GM23338 (cell line): ENCODE measurements at regions not wholly inside any gene's neighbourhood (a gene's known extent, or its start where the extent isn't known, plus 50 kb on each side); places are given as distances from the start of the nearest gene placed in this dataset.

Experiments used
- ATAC-seq: fragments of 200-7000 bp; cut with Tn5 transposase; 3 replicates; pipeline ENCODE4 v1.9.1; 2020
- DNase-seq: peaks from one replicate; pipeline ENCODE4 v3.0.0-alpha.2; 2015; ENCODE audit warnings: low spot score
- H2AFZ ChIP-seq: fragments of 200-600 bp; sonication (generic); 2 replicates; pipeline ENCODE4 v1.8.0; 2016; ENCODE audit warnings: antibody characterized with exemption, mild to moderate bottlenecking, moderate library complexity
- H3F3A ChIP-seq: fragments of 200-600 bp; sonication (generic); replicated peaks from 2 replicates; pipeline ENCODE4 v1.8.0; 2017; ENCODE audit warnings: antibody characterized with exemption, mixed run types, low read depth
- H3K27ac ChIP-seq: fragments of 200-600 bp; sonication (generic); 2 replicates; pipeline ENCODE4 v1.6.1; 2016; ENCODE audit warnings: low read depth
- H3K27me3 ChIP-seq: fragments of 200-600 bp; sonication (generic); 2 replicates; pipeline ENCODE4 v1.8.0; 2016; ENCODE audit warnings: mild to moderate bottlenecking, mixed run types, moderate library complexity; ENCODE audit not compliant: insufficient read depth
- H3K36me3 ChIP-seq: fragments of 200-600 bp; sonication (generic); 2 replicates; pipeline ENCODE4 v1.8.0; 2016; ENCODE audit warnings: mild to moderate bottlenecking; ENCODE audit not compliant: insufficient read depth
- H3K4me1 ChIP-seq: fragments of 200-600 bp; sonication (generic); 2 replicates; pipeline ENCODE4 v1.8.0; 2016; ENCODE audit warnings: mild to moderate bottlenecking, moderate library complexity; ENCODE audit not compliant: insufficient read depth
- H3K4me2 ChIP-seq: fragments of 200-600 bp; sonication (generic); 2 replicates; pipeline ENCODE4 v1.7.1; 2017; ENCODE audit warnings: mixed run types
- H3K4me3 ChIP-seq: fragments of 200-600 bp; sonication (generic); 2 replicates; pipeline ENCODE4 v1.6.1; 2016; ENCODE audit warnings: mixed run types
- H3K79me2 ChIP-seq: fragments of 200-600 bp; sonication (generic); replicated peaks from 2 replicates; pipeline ENCODE4 v1.8.0; 2017; ENCODE audit warnings: mild to moderate bottlenecking; ENCODE audit not compliant: insufficient read depth
- H3K9me2 ChIP-seq: fragments of 200-600 bp; sonication (generic); 2 replicates; pipeline ENCODE4 v1.8.0; 2017; ENCODE audit not compliant: insufficient read depth
- H4K20me1 ChIP-seq: fragments of 200-600 bp; sonication (generic); replicated peaks from 2 replicates; pipeline ENCODE4 v1.8.0; 2017; ENCODE audit warnings: mild to moderate bottlenecking; ENCODE audit not compliant: insufficient read depth
- H3K27ac Mint-ChIP-seq: 2 replicates; pipeline ENCODE4 v1.8.0; 2020; ENCODE audit warnings: inconsistent platforms, mild to moderate bottlenecking, moderate library complexity, mixed read lengths
- H3K27me3 Mint-ChIP-seq: 3 replicates; pipeline ENCODE4 v1.8.0; 2022; ENCODE audit warnings: low read depth, mild to moderate bottlenecking, moderate library complexity, mixed read lengths, inconsistent platforms; ENCODE audit not compliant: insufficient read depth, poor library complexity
- H3K36me3 Mint-ChIP-seq: 3 replicates; pipeline ENCODE4 v1.8.0; 2021; ENCODE audit warnings: low read depth, mild to moderate bottlenecking, inconsistent platforms, moderate library complexity, mixed read lengths
- H3K4me1 Mint-ChIP-seq: 3 replicates; pipeline ENCODE4 v1.8.0; 2020; ENCODE audit warnings: mild to moderate bottlenecking, inconsistent platforms, mixed read lengths
- H3K4me3 Mint-ChIP-seq: 3 replicates; pipeline ENCODE4 v1.8.0; 2021; ENCODE audit warnings: moderate library complexity, mild to moderate bottlenecking, inconsistent platforms, mixed read lengths
- H3K9me3 Mint-ChIP-seq: 3 replicates; pipeline ENCODE4 v1.8.0; 2020; ENCODE audit warnings: moderate library complexity, mild to moderate bottlenecking, inconsistent platforms, mixed read lengths
- CREB1 ChIP-seq: fragments of 250-450 bp; sonication (Bioruptor Pico); IDR thresholded peaks from 2 replicates; pipeline ENCODE4 v1.5.0; 2020; ENCODE audit warnings: low read depth, mild to moderate bottlenecking, moderate library complexity
- CTCF ChIP-seq, 2 experiments: fragments of 200-600 bp in 1 of 2; sonication (generic) in 1 of 2; conservative IDR thresholded peaks; 2 replicates each; pipeline versions ENCODE4 v1.5.1 to v1.6.1; 2016 to 2017; ENCODE audit warnings: antibody characterized with exemption in 2 of 2, low read depth in 2 of 2, mild to moderate bottlenecking in 2 of 2, moderate library complexity in 1 of 2
- EZH2 ChIP-seq: fragments of 200-600 bp; sonication (generic); IDR thresholded peaks from one replicate; pipeline ENCODE4 v1.8.0; 2017; ENCODE audit warnings: antibody characterized with exemption, mild to moderate bottlenecking, low read depth; ENCODE audit not compliant: unreplicated experiment
- JUNB ChIP-seq: IDR thresholded peaks from one replicate; pipeline ENCODE4 v1.6.1; 2016; ENCODE audit warnings: antibody characterized with exemption; ENCODE audit not compliant: unreplicated experiment
- NANOG ChIP-seq: IDR thresholded peaks from 2 replicates; pipeline ENCODE4 v1.6.1; 2016; ENCODE audit warnings: antibody characterized with exemption, borderline replicate concordance
- STAT1 ChIP-seq: IDR thresholded peaks from one replicate; pipeline ENCODE4 v1.6.1; 2016; ENCODE audit warnings: antibody characterized with exemption; ENCODE audit not compliant: unreplicated experiment
- TF ChIP-seq, protein P1 (sequence below): fragments of 250-450 bp; sonication (Bioruptor Pico); IDR thresholded peaks from 2 replicates; pipeline ENCODE4 v1.5.0; 2020; ENCODE audit warnings: mild to moderate bottlenecking, moderate library complexity

DNA sequence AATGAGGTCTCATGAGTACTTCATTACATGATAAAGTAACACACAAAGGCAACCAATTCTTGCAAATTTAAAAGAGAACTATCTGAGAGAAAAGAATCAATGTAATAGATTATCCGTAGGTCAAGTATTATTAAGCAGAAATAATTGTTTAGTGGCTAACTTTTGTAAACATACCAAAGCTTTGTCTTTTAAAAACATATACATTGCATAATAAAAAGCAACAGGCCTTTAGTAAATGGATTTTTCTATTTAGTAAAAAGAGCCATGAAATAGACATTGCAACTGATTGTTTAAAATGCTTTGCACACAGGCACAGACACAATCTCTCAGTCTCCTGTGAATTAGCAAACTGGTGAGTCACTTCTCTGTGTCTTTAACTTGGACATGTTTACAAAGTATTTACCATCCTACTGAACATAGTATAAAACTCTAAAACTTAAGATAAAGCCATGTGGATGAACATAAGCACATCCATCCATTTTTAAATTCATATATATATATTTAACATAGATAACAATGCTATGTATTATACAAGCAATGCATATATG is 518.7 kb upstream of the MGAT4C start:
- peaks cover 7% of the 10 kb centered on the region; the same call in 2 of the 3 replicates for H3K36me3 Mint-ChIP-seq

GRCh38 chr12:86772696-86773095 is 516.5 kb upstream of the MGAT4C start:
- no peaks in the 10 kb centered on the region for H3K27me3 Mint-ChIP-seq
- H3K4me2 ChIP-seq = no peak overlapping the region
- no peak overlapping the region for H3K4me3 Mint-ChIP-seq
- no peak overlapping the region for H2AFZ ChIP-seq
- H3K4me1 ChIP-seq = peaks cover 19% of the 10 kb centered on the region
- ATAC-seq = no peak
- H3K9me2 ChIP-seq = peaks cover 4% of the 10 kb centered on the region; the same call in 1 of the 2 replicates
- no peaks in the 10 kb centered on the region for H4K20me1 ChIP-seq
- H3K36me3 Mint-ChIP-seq = peaks cover 7% of the 10 kb centered on the region; the same call in 2 of the 3 replicates
- H3K4me3 ChIP-seq = no peak overlapping the region
- H3K9me3 Mint-ChIP-seq = peaks cover 2% of the 10 kb centered on the region; the same call in 1 of the 3 replicates
- H3K27ac ChIP-seq = no peak overlapping the region
- peaks cover 10% of the 10 kb centered on the region for H3K4me1 Mint-ChIP-seq
- no peaks in the 10 kb centered on the region for H3K79me2 ChIP-seq
- no peaks in the 10 kb centered on the region for H3K27me3 ChIP-seq
- no peak for DNase-seq
- H3K27ac Mint-ChIP-seq = no peak overlapping the region
- H3F3A ChIP-seq = no peaks in the 10 kb centered on the region
- H3K36me3 ChIP-seq = no peaks in the 10 kb centered on the region
- TF ChIP-seq JUNB (no peak), STAT1 (no peak), CTCF (conservative IDR thresholded peaks at IDR 0.05; ENCODE audit: low read depth in 2 of 2) (no peak)

More for the DNA sequence above, 518.7 kb upstream of the MGAT4C start:
- no peaks in the 10 kb centered on the region for H3K36me3 ChIP-seq
- H3K27me3 ChIP-seq = no peaks in the 10 kb centered on the region
- no peaks in the 10 kb centered on the region for H3F3A ChIP-seq
- ATAC-seq (no peak), DNase-seq (no peak)
- H3K9me2 ChIP-seq = peaks cover 4% of the 10 kb centered on the region; the same call in 1 of the 2 replicates
- no peak overlapping the region for H2AFZ ChIP-seq
- Mint-ChIP-seq H3K4me1 (peaks cover 12% of the 10 kb centered on the region), H3K27me3 (peaks cover 2% of the 10 kb centered on the region), H3K9me3 (no peaks in the 10 kb centered on the region), H3K4me3 (no peak overlapping the region), H3K27ac (no peak overlapping the region)
- no peak overlapping the region for H3K4me3 ChIP-seq
- TF ChIP-seq CREB1 (CRISPR knock-in tag) = no peak
- peak; percentile 41; the same call in 1 of the 2 replicates for TF ChIP-seq NANOG
- peaks cover 24% of the 10 kb centered on the region for H3K4me1 ChIP-seq
- no peaks in the 10 kb centered on the region for H4K20me1 ChIP-seq
- peak overlapping the region; percentile 10 for H3K4me2 ChIP-seq
- H3K27ac ChIP-seq = no peak overlapping the region
- H3K79me2 ChIP-seq = no peaks in the 10 kb centered on the region

- H3K79me2 ChIP-seq = no peaks in the 10 kb centered on the region
- peaks cover 6% of the 10 kb centered on the region; the same call in 2 of the 3 replicates for H3K4me1 Mint-ChIP-seq
- H3F3A ChIP-seq = no peaks in the 10 kb centered on the region
- DNase-seq (no peak), ATAC-seq (no peak)
- H3K4me3 ChIP-seq = no peak overlapping the region
- peaks cover 7% of the 10 kb centered on the region; the same call in 1 of the 3 replicates for H3K9me3 Mint-ChIP-seq
- peaks cover 7% of the 10 kb centered on the region; the same call in 2 of the 3 replicates for H3K36me3 Mint-ChIP-seq
- no peaks in the 10 kb centered on the region for H3K27me3 ChIP-seq
- no peak overlapping the region for H3K27ac ChIP-seq
- H3K27ac Mint-ChIP-seq = no peak overlapping the region
- H3K4me3 Mint-ChIP-seq = no peak overlapping the region
- no peaks in the 10 kb centered on the region for H3K27me3 Mint-ChIP-seq
- H3K36me3 ChIP-seq = no peaks in the 10 kb centered on the region
- H3K4me1 ChIP-seq = peaks cover 15% of the 10 kb centered on the region
- H3K9me2 ChIP-seq = peaks cover 4% of the 10 kb centered on the region; the same call in 1 of the 2 replicates
- H3K4me2 ChIP-seq = no peak overlapping the region
- no peak overlapping the region for H2AFZ ChIP-seq
- H4K20me1 ChIP-seq = no peaks in the 10 kb centered on the region
- TF ChIP-seq EZH2 = no peak
- TF ChIP-seq, protein P1, sequence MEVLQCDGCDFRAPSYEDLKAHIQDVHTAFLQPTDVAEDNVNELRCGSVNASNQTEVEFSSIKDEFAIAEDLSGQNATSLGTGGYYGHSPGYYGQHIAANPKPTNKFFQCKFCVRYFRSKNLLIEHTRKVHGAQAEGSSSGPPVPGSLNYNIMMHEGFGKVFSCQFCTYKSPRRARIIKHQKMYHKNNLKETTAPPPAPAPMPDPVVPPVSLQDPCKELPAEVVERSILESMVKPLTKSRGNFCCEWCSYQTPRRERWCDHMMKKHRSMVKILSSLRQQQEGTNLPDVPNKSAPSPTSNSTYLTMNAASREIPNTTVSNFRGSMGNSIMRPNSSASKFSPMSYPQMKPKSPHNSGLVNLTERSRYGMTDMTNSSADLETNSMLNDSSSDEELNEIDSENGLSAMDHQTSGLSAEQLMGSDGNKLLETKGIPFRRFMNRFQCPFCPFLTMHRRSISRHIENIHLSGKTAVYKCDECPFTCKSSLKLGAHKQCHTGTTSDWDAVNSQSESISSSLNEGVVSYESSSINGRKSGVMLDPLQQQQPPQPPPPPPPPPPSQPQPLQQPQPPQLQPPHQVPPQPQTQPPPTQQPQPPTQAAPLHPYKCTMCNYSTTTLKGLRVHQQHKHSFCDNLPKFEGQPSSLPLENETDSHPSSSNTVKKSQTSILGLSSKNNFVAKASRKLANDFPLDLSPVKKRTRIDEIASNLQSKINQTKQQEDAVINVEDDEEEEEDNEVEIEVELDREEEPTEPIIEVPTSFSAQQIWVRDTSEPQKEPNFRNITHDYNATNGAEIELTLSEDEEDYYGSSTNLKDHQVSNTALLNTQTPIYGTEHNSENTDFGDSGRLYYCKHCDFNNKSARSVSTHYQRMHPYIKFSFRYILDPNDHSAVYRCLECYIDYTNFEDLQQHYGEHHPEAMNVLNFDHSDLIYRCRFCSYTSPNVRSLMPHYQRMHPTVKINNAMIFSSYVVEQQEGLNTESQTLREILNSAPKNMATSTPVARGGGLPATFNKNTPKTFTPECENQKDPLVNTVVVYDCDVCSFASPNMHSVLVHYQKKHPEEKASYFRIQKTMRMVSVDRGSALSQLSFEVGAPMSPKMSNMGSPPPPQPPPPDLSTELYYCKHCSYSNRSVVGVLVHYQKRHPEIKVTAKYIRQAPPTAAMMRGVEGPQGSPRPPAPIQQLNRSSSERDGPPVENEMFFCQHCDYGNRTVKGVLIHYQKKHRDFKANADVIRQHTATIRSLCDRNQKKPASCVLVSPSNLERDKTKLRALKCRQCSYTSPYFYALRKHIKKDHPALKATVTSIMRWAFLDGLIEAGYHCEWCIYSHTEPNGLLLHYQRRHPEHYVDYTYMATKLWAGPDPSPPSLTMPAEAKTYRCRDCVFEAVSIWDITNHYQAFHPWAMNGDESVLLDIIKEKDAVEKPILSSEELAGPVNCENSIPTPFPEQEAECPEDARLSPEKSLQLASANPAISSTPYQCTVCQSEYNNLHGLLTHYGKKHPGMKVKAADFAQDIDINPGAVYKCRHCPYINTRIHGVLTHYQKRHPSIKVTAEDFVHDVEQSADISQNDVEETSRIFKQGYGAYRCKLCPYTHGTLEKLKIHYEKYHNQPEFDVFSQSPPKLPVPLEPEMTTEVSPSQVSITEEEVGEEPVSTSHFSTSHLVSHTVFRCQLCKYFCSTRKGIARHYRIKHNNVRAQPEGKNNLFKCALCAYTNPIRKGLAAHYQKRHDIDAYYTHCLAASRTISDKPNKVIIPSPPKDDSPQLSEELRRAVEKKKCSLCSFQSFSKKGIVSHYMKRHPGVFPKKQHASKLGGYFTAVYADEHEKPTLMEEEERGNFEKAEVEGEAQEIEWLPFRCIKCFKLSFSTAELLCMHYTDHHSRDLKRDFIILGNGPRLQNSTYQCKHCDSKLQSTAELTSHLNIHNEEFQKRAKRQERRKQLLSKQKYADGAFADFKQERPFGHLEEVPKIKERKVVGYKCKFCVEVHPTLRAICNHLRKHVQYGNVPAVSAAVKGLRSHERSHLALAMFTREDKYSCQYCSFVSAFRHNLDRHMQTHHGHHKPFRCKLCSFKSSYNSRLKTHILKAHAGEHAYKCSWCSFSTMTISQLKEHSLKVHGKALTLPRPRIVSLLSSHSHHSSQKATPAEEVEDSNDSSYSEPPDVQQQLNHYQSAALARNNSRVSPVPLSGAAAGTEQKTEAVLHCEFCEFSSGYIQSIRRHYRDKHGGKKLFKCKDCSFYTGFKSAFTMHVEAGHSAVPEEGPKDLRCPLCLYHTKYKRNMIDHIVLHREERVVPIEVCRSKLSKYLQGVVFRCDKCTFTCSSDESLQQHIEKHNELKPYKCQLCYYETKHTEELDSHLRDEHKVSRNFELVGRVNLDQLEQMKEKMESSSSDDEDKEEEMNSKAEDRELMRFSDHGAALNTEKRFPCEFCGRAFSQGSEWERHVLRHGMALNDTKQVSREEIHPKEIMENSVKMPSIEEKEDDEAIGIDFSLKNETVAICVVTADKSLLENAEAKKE (CRISPR knock-in tag) = no peak
These were observed 514.7 kb upstream of the MGAT4C start for GRCh38 chr12:86770871-86771270.
